GM13976 (cell line): ENCODE measurements at regions not wholly inside any gene's neighbourhood (a gene's known extent, or its start where the extent isn't known, plus 50 kb on each side); places are given as distances from the start of the nearest gene placed in this dataset.

Experiments
- DNase-seq: peaks from one replicate; pipeline ENCODE4 v3.0.0; 2012; ENCODE audit warnings: low spot score
- in situ Hi-C: fragments of 300-500 bp; cut with MboI; formaldehyde crosslinking; loops from one replicate; pipeline ENCODE4 v1.12.0; 2022; ENCODE audit warnings: low sequenced_read_pairs, mixed read lengths, inconsistent platforms; ENCODE audit not compliant: unreplicated experiment
- TF ChIP-seq, protein P1 (sequence below): IDR thresholded peaks from 2 replicates; pipeline ENCODE4 v1.5.1; 2012; ENCODE audit warnings: borderline replicate concordance, mild to moderate bottlenecking; ENCODE audit not compliant: insufficient read depth; ENCODE audit errors: extremely low read depth, missing control alignments, control extremely low read depth

DNA sequence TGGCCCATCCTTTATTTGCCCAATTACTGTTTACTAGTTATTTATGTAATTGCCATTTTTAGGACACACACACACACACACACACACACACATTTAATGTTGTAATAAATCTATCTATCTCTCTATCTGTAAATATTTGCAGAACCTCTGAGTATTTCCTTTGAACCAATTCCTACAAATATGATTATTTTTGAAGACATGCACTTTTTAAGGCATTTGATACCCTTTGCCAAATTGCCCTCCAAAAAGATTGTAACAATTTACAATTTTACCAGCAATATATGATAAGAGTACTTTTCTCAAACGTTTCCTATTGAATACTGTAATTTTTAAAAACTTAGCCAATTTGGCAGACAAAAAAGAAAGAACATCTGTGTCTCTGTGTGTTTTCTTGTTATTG lies 143.8 kb upstream of the FOXF1 start:
- in situ Hi-C loops = no loop called here
- TF ChIP-seq, protein P1, sequence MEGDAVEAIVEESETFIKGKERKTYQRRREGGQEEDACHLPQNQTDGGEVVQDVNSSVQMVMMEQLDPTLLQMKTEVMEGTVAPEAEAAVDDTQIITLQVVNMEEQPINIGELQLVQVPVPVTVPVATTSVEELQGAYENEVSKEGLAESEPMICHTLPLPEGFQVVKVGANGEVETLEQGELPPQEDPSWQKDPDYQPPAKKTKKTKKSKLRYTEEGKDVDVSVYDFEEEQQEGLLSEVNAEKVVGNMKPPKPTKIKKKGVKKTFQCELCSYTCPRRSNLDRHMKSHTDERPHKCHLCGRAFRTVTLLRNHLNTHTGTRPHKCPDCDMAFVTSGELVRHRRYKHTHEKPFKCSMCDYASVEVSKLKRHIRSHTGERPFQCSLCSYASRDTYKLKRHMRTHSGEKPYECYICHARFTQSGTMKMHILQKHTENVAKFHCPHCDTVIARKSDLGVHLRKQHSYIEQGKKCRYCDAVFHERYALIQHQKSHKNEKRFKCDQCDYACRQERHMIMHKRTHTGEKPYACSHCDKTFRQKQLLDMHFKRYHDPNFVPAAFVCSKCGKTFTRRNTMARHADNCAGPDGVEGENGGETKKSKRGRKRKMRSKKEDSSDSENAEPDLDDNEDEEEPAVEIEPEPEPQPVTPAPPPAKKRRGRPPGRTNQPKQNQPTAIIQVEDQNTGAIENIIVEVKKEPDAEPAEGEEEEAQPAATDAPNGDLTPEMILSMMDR = no peak
- DNase-seq = no peak

DNA sequence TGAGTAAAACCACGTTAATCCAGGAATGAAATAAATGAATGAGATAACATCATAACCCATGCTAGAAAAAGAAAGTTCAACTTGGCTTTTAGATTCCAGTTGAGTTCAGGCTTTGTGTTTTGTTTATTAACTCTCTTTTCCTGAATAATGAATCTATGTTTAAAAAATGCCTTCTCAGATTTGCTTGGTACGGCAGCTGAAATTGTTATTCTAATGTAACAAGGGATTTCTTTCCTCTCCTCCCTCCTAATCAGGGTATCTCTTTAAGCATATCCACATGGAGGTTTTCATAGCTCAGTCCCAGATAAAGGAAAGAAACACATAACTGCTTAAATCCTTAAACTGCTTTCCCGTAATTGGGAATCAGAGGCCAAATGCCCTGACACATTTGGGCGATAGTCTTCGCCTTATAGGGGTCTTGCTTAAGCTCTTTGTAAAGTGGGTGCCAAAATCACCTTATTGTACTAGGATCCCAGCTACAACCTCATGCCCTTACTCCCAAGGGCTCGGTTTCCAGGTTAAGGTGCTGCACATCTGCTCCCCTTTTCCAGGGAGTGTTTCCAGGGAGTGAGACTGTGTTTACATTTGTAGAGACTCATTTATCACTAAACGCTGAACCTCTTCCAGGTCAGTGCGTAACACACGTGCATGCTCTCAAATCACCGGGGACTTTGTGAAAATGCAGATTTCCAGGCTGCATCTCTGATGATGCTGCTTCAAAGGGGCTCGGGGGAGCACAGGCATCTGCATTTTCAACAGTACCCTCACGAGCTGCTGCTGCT lies 142.8 kb upstream of the FOXF1 start:
- no peak for DNase-seq
- in situ Hi-C loops = no loop called here
- TF ChIP-seq, protein P1 = no peak

DNA sequence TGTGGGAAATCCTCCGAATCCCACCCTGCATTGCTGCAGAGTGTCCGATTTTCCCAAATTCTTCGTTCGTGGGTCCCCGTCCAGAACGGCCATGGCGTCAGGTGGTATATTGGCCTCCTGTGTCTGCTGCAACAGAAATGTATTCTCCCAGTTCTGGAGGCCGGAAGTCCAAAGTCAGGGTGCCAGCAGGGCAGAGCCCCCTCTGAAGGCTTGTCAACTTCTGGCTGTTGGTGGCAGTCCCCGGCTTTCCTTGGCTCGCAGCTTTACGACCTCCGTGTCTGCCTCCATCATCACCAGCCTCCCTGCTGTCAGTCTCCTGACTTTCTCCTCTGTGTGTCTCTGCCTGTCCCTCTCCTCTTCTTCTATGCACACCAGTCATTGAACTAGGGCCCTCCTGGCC lies 142.1 kb upstream of the FOXF1 start:
- DNase-seq = no peak
- in situ Hi-C loops = no loop called here
- TF ChIP-seq, protein P1 = no peak

DNA sequence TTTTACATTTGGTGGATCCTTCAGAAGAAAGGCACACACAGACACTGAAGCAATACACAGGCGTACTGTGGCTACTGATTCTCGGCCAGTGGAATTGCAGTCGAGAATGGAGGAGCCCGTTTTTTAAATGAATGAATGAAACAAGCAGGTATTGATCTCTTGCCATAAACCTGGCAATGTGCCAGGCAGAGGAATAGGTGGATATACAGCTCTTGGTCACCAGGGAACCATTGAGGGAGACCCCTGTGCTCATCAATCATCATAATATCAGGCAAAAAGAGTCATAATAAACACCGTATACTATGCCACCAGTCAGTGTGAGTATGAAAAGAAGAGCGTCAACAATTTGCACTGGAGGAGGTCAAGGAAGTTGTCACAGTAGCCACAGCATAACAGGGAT lies 140.3 kb upstream of the FOXF1 start:
- DNase-seq = no peak
- TF ChIP-seq, protein P1 = no peak
- in situ Hi-C loops = no loop called here

DNA sequence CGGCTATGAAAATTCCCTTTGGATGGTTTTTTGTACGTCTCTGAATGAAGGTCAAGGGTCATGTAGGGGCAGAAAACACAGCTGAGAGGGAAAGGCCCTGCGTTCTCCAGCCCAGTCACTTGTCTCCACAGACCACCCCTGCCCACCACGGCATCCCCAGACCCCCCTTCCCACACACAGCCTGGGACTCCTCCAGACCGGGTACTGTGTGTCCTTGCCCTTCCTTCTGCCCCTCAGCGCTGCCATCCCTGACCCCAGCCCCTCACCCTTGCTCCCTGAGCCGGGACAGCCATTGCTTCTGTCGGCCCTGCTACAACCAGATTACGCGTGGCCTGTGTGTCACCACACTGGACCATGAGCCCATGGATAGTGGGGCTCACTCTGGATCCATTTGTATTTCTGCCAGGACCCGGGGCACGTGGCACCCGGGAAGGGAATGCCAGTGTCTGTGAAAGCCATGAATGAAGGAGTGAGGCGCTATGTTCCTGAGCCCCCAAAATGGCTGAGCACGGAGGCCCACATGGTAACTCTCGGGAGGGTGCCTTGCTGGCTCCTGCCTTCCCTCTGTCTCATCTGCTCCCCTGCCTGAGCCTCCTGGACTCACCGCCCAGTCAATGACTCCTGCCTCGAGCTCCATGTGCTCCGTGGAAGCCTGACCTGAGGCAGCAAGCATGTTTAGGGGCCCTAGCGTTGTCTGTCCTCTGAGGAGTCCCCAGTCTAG lies 139.1 kb upstream of the FOXF1 start:
- DNase-seq = no peak
- TF ChIP-seq, protein P1 = no peak

DNA sequence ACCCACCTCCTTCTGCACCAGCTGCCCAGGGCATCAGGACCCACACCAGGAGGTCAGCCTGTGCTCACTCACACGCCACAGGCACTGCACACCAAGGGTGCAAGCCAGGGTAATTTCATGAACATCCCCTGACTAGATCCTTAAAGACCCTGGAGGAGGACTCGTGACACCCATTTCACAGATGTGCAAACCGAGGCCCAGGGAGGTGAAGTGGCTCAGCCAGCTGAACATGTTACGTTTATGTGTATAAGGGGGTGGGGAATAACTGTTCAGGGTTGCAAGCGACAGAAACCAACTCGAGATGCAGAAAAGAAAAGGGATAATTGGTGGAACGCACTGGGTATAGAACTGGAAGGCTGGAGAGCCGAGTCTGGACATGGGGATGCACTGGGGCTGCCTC lies 138.1 kb upstream of the FOXF1 start:
- in situ Hi-C loops = no loop called here
- TF ChIP-seq, protein P1 = no peak
- no peak for DNase-seq

More for the DNA sequence above, 139.1 kb upstream of the FOXF1 start:
- in situ Hi-C loops = no loop called here
